GM23248 (cell line): ENCODE measurements at regions not wholly inside any gene's neighbourhood (a gene's known extent, or its start where the extent isn't known, plus 50 kb on each side); places are given as distances from the start of the nearest gene placed in this dataset.

ENCODE experiments used
- DNase-seq: peaks from one replicate; pipeline ENCODE4 v3.0.0-alpha.2; 2015
- H2AFZ ChIP-seq: fragments of 200-600 bp; sonication (generic); 2 replicates; pipeline ENCODE4 v1.6.1; 2016; ENCODE audit warnings: antibody characterized with exemption
- H3F3A ChIP-seq: fragments of 200-600 bp; sonication (generic); 2 replicates; pipeline ENCODE4 v1.6.1; 2016; ENCODE audit warnings: mild to moderate bottlenecking, antibody characterized with exemption, mixed run types; ENCODE audit not compliant: insufficient read depth
- H3K27ac ChIP-seq: fragments of 200-600 bp; sonication (generic); 2 replicates; pipeline ENCODE4 v1.5.1; 2016; ENCODE audit warnings: mild to moderate bottlenecking
- H3K27me3 ChIP-seq: fragments of 200-600 bp; sonication (generic); replicated peaks from 2 replicates; pipeline ENCODE4 v1.6.1; 2016; ENCODE audit warnings: mild to moderate bottlenecking; ENCODE audit not compliant: insufficient read depth
- H3K36me3 ChIP-seq: fragments of 200-600 bp; sonication (generic); 2 replicates; pipeline ENCODE4 v1.6.1; 2016; ENCODE audit warnings: low read depth, mild to moderate bottlenecking
- H3K4me1 ChIP-seq: fragments of 200-600 bp; sonication (generic); 2 replicates; pipeline ENCODE4 v1.6.1; 2016; ENCODE audit warnings: mild to moderate bottlenecking; ENCODE audit not compliant: insufficient read depth
- H3K4me2 ChIP-seq: fragments of 200-600 bp; sonication (generic); one replicate; pipeline ENCODE4 v1.6.1; 2016; ENCODE audit warnings: mild to moderate bottlenecking; ENCODE audit not compliant: unreplicated experiment
- H3K4me3 ChIP-seq: fragments of 200-600 bp; sonication (generic); 2 replicates; pipeline ENCODE4 v1.5.1; 2016; ENCODE audit warnings: mild to moderate bottlenecking
- H3K79me2 ChIP-seq: fragments of 200-600 bp; sonication (generic); 2 replicates; pipeline ENCODE4 v1.6.1; 2016; ENCODE audit warnings: mild to moderate bottlenecking; ENCODE audit not compliant: insufficient read depth
- H3K9ac ChIP-seq: fragments of 200-600 bp; sonication (generic); 2 replicates; pipeline ENCODE4 v1.6.1; 2016; ENCODE audit warnings: mild to moderate bottlenecking
- H3K9me2 ChIP-seq: fragments of 200-600 bp; sonication (generic); 2 replicates; pipeline ENCODE4 v1.6.1; 2016; ENCODE audit warnings: mixed run types, mild to moderate bottlenecking, moderate library complexity; ENCODE audit not compliant: insufficient read depth
- H3K9me3 ChIP-seq: fragments of 200-600 bp; sonication (generic); one replicate; pipeline ENCODE4 v1.6.1; 2017; ENCODE audit warnings: low read depth
- H4K20me1 ChIP-seq: fragments of 200-600 bp; sonication (generic); 2 replicates; pipeline ENCODE4 v1.6.0; 2016; ENCODE audit not compliant: insufficient read depth
- EZH2 ChIP-seq: fragments of 200-600 bp; sonication (generic); IDR thresholded peaks from 2 replicates; pipeline ENCODE4 v1.6.1; 2018; ENCODE audit warnings: antibody characterized with exemption, mild to moderate bottlenecking; ENCODE audit not compliant: insufficient read depth, poor library complexity, severe bottlenecking
- EZH2phosphoT487 ChIP-seq: fragments of 200-600 bp; sonication (generic); IDR thresholded peaks from 2 replicates; pipeline ENCODE4 v1.6.1; 2018; ENCODE audit warnings: antibody characterized with exemption, moderate library complexity, mild to moderate bottlenecking, low read depth; ENCODE audit not compliant: insufficient read depth
- WGBS, 2 experiments: methylation state at CpG; one replicate each; pipeline ENCODE4 v1.1.6; 2015 to 2017; ENCODE audit warnings: low lambda C conversion rate in 2 of 2, low coverage in 1 of 2; ENCODE audit errors: missing lambda C conversion rate in 2 of 2; 5-methylcytosine and 5-hydroxymethylcytosine counted together
- in situ Hi-C: fragments of 300-500 bp; cut with MboI; formaldehyde crosslinking; loops from 2 replicates; pipeline ENCODE4 v1.15.0; 2020

DNA sequence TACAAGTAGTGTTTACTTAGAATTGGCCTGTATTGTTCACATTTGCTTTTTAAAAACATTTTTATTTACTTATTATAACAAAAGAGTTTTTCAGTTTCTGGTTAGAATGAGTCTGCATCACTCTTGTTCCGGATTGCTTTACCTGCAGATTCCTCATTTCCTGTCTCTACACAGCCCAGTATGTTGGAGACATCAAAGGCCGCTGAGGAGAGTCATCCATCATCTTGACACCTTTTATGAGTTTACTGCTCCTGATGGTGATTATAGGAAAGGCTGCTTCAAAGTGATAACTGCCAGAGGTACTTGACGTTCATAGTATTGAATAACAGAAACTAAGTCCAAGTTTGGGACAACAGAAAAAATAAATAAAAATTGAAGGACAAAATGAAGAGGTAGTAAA, 490.5 kb upstream of the CA10 start:
- Histone ChIP-seq H3K9me3 (no peaks in the 10 kb centered on the region), H3K4me3 (no peak overlapping the region)
- WGBS, 2 experiments: 5 to 6% methylated on average over 3 of the region's 3 CpGs

DNA sequence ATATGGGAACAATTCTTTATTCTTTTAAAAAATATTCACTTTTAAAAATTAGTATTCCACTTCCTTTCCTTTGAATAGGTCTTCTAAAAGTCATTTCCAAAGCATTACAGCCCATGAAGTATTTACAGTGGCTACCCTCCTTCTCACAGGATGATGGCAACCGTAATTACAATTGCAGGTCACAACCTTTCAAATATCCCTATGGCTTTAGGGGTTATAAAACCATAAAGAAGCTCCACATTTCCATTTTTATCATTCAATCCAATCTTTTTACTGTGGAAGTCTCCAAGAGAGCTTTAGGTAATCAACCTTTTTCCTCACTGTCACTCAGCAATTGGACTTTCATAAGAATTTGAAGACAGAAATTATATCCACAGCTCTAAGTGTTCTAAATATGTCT, 488.9 kb upstream of the CA10 start:
- no peak overlapping the region for H3K4me3 ChIP-seq
- no peaks in the 10 kb centered on the region for H3K9me2 ChIP-seq
- no peaks in the 10 kb centered on the region for H3K27me3 ChIP-seq
- no peaks in the 10 kb centered on the region for H4K20me1 ChIP-seq
- in situ Hi-C loops: no loop called here
- no peak overlapping the region for H3K4me2 ChIP-seq
- DNase-seq: no peak
- TF ChIP-seq EZH2phosphoT487: no peak
- TF ChIP-seq EZH2: no peak
- H3K27ac ChIP-seq: no peak overlapping the region
- no peak overlapping the region for H2AFZ ChIP-seq
- H3K36me3 ChIP-seq: no peaks in the 10 kb centered on the region
- no peaks in the 10 kb centered on the region for H3K9me3 ChIP-seq
- H3K9ac ChIP-seq: no peak overlapping the region
- H3K79me2 ChIP-seq: no peaks in the 10 kb centered on the region
- no peaks in the 10 kb centered on the region for H3F3A ChIP-seq
- WGBS, 2 experiments: 8% methylated on average over 1 of the region's 1 CpG
- H3K4me1 ChIP-seq: no peaks in the 10 kb centered on the region

More for the DNA sequence above, 490.5 kb upstream of the CA10 start:
- no peak for DNase-seq
- Histone ChIP-seq H3K27ac (no peak overlapping the region), H3F3A (no peaks in the 10 kb centered on the region), H3K9ac (no peak overlapping the region), H3K9me2 (no peaks in the 10 kb centered on the region), H3K4me1 (no peaks in the 10 kb centered on the region), H3K79me2 (no peaks in the 10 kb centered on the region), H2AFZ (no peak overlapping the region), H4K20me1 (no peaks in the 10 kb centered on the region), H3K36me3 (no peaks in the 10 kb centered on the region), H3K27me3 (no peaks in the 10 kb centered on the region), H3K4me2 (no peak overlapping the region)
- in situ Hi-C loops: no loop called here
- TF ChIP-seq EZH2phosphoT487 (no peak), EZH2 (no peak)

DNA sequence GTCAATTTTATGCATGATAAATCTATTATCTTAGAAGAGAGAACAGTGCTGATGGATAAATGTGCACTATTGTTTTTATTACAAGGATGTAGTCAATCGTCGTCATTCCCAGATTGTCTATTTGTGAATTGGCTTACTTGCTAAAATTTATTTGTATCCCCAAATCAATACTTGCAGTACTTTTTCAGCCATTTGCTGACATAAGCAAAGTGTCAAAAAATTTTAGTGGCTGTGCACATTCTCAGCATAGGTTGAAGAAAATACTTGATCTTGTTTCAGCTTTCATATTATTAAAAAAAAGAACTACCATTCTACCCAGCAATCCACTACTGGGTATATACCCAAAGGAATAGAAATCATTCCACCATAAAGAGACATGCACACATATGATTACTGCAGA, 477.9 kb upstream of the CA10 start:
- Histone ChIP-seq H3K4me1 (no peaks in the 10 kb centered on the region), H3K79me2 (no peaks in the 10 kb centered on the region), H3F3A (no peaks in the 10 kb centered on the region), H3K36me3 (no peaks in the 10 kb centered on the region), H2AFZ (no peak overlapping the region), H3K27me3 (no peaks in the 10 kb centered on the region), H3K4me2 (no peak overlapping the region), H3K27ac (no peak overlapping the region), H3K9ac (no peak overlapping the region), H3K9me3 (no peaks in the 10 kb centered on the region), H3K4me3 (no peak overlapping the region), H4K20me1 (no peaks in the 10 kb centered on the region), H3K9me2 (no peaks in the 10 kb centered on the region)
- in situ Hi-C loops: no loop called here
- no peak for DNase-seq
- TF ChIP-seq EZH2phosphoT487 (no peak), EZH2 (no peak)
- 18 to 36% methylated on average over 2 of the region's 2 CpGs for WGBS, 2 experiments

DNA sequence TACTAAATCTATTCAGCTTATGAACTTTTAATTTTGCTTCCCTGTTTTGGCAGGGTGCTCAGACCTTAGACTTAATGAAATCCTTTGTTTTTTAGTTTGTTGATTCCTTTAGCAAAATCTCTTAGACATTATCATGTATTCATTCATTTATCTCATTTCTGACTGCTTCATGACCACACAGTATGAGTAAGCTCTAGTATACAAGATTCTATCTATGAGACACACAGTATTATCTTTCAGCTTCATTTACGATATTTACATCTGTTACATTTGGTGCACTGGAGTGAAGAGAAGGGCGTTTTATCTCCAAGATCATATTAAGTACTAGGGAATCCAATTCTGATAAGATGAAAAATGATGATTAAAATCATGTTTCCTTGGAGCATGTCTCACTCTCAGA, 448.1 kb upstream of the CA10 start:
- TF ChIP-seq EZH2phosphoT487: no peak
- TF ChIP-seq EZH2: no peak
- Histone ChIP-seq H3K9me2 (no peaks in the 10 kb centered on the region), H3K9me3 (no peaks in the 10 kb centered on the region), H3K27me3 (no peaks in the 10 kb centered on the region), H3K36me3 (no peaks in the 10 kb centered on the region), H3K4me2 (no peak overlapping the region), H4K20me1 (no peaks in the 10 kb centered on the region), H3K27ac (no peak overlapping the region), H3K4me1 (no peaks in the 10 kb centered on the region), H3K9ac (no peak overlapping the region), H3K4me3 (no peak overlapping the region), H3F3A (no peaks in the 10 kb centered on the region), H2AFZ (no peak overlapping the region), H3K79me2 (no peaks in the 10 kb centered on the region)
- WGBS, 2 experiments: 15 to 21% methylated on average over 2 of the region's 2 CpGs
- in situ Hi-C loops: no loop called here
- DNase-seq: no peak

DNA sequence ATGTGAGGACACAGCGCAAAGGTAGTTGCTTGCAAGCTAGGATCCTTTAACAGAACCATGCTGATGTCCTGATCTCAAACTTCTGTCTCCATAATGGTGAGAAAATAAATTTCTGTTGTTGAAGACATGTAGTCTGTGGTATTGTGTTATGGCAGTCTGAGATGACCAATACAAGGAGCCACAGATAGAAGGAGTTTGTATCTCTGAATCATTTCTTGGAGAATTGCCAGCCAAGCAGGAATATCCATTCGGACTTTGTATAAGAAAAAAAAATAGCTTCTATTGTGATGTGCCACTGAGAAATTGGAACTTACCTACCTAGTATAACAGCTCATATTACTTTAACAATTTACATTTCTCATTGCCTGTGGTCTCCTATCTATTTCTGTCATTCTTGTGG, 447.6 kb upstream of the CA10 start:
- H2AFZ ChIP-seq: no peak overlapping the region
- no peaks in the 10 kb centered on the region for H4K20me1 ChIP-seq
- no peaks in the 10 kb centered on the region for H3K4me1 ChIP-seq
- H3K9me2 ChIP-seq: no peaks in the 10 kb centered on the region
- no peaks in the 10 kb centered on the region for H3K27me3 ChIP-seq
- H3K36me3 ChIP-seq: no peaks in the 10 kb centered on the region
- no peaks in the 10 kb centered on the region for H3K9me3 ChIP-seq
- no peak overlapping the region for H3K27ac ChIP-seq
- no peaks in the 10 kb centered on the region for H3F3A ChIP-seq
- H3K4me2 ChIP-seq: no peak overlapping the region
- peak; percentile 0 for DNase-seq
- no peak overlapping the region for H3K9ac ChIP-seq
- WGBS, 2 experiments: 13 to 17% methylated on average over 2 of the region's 2 CpGs
- no peaks in the 10 kb centered on the region for H3K79me2 ChIP-seq
- TF ChIP-seq EZH2phosphoT487 (no peak), EZH2 (no peak)
- no peak overlapping the region for H3K4me3 ChIP-seq
- in situ Hi-C loops: no loop called here
